Endothelial cell of umbilical vein (primary cell): ENCODE measurements at regions not wholly inside any gene's neighbourhood (a gene's known extent, or its start where the extent isn't known, plus 50 kb on each side); places are given as distances from the start of the nearest gene placed in this dataset.

ENCODE experiments used
- BruUV-seq: library from RNA; stranded (reverse); fragments of 400-500 nt; replicated peaks from 2 replicates; lab custom pipeline; 2021; lab: Mats Ljungman, UMichigan
- CTCF ChIA-PET: fragments of 300-600, 350-600 bp; sonication (Branson Sonifier 250); formaldehyde crosslinking; loops from one replicate; lab custom pipeline; 2021; ENCODE audit warnings: antibody characterized with exemption, inconsistent platforms; lab: Charles Lee
- POLR2A ChIA-PET: fragments of 300-600, 350-600 bp; sonication (Branson Sonifier 250); formaldehyde crosslinking; loops from one replicate; lab custom pipeline; 2021; ENCODE audit warnings: antibody characterized with exemption, inconsistent platforms; lab: Charles Lee
- DNase-seq: peaks from one replicate; pipeline ENCODE4 v3.0.0-alpha.2; 2011; ENCODE audit warnings: low read depth, low spot score
- FAIRE-seq: peaks from 2 replicates; lab custom pipeline; 2011; peaks lifted over from hg19 to GRCh38; lab: Jason Lieb, UNC
- H2AFZ ChIP-seq: 2 replicates; pipeline ENCODE4 v1.6.0; 2012; ENCODE audit warnings: low read depth, low read length, control low read depth, inconsistent platforms
- H3K27ac ChIP-seq: 2 replicates; pipeline ENCODE4 v1.5.1; 2011; ENCODE audit warnings: low read depth, mild to moderate bottlenecking, control low read depth, low read length, moderate library complexity; ENCODE audit not compliant: insufficient read depth
- H3K27me3 ChIP-seq, 2 experiments: 2 replicates each; pipeline versions ENCODE4 v1.6.0 to v1.6.1; 2011; ENCODE audit warnings: low read length in 2 of 2, mixed read lengths in 1 of 2; ENCODE audit not compliant: control insufficient read depth in 2 of 2, insufficient read depth in 2 of 2
- H3K36me3 ChIP-seq, 2 experiments: 2 replicates in 1 of 2; 3 replicates in 1 of 2; pipeline ENCODE4 v1.5.1; 2011; ENCODE audit warnings: low read length in 2 of 2, mild to moderate bottlenecking in 1 of 2, moderate library complexity in 1 of 2; ENCODE audit not compliant: control insufficient read depth in 2 of 2, insufficient read depth in 2 of 2; ENCODE audit errors: extremely low read depth in 1 of 2
- H3K4me1 ChIP-seq: 3 replicates; pipeline ENCODE4 v1.5.1; 2011; ENCODE audit warnings: mild to moderate bottlenecking, low read length; ENCODE audit not compliant: control insufficient read depth, insufficient read depth; ENCODE audit errors: extremely low read depth
- H3K4me2 ChIP-seq: 2 replicates; pipeline ENCODE4 v1.6.1; 2011; ENCODE audit warnings: low read length, control low read depth, mixed read lengths; ENCODE audit not compliant: insufficient read depth
- H3K4me3 ChIP-seq, 3 experiments: fragments of 200-600 bp in 1 of 3; sonication (generic), shearing (Covaris generic) in 1 of 3; replicated peaks in 1 of 3; 2 replicates each; pipeline ENCODE4 v1.5.1; 2011 to 2016; ENCODE audit warnings: control low read depth in 3 of 3, low read length in 3 of 3, mild to moderate bottlenecking in 2 of 3, inconsistent platforms in 1 of 3, low read depth in 1 of 3, moderate library complexity in 1 of 3; ENCODE audit not compliant: insufficient read depth in 1 of 3
- H3K79me2 ChIP-seq: 2 replicates; pipeline ENCODE4 v1.6.0; 2012; ENCODE audit warnings: low read length, inconsistent platforms; ENCODE audit not compliant: control insufficient read depth, insufficient read depth
- H3K9ac ChIP-seq: replicated peaks from 2 replicates; pipeline ENCODE3; 2011; ENCODE audit warnings: low read length, control low read depth; ENCODE audit not compliant: insufficient read depth; ENCODE audit errors: extremely low read depth
- H3K9me1 ChIP-seq: replicated peaks from 3 replicates; pipeline ENCODE4 v1.6.0; 2011; ENCODE audit warnings: mild to moderate bottlenecking, low read length; ENCODE audit not compliant: control insufficient read depth, insufficient read depth; ENCODE audit errors: extremely low read depth
- H3K9me3 ChIP-seq: replicated peaks from 2 replicates; pipeline ENCODE4 v1.5.1; 2012; ENCODE audit warnings: low read length, inconsistent platforms; ENCODE audit not compliant: control insufficient read depth, insufficient read depth
- H4K20me1 ChIP-seq: replicated peaks from 2 replicates; pipeline ENCODE3; 2011; ENCODE audit warnings: mild to moderate bottlenecking, low read length; ENCODE audit not compliant: control insufficient read depth, insufficient read depth; ENCODE audit errors: extremely low read depth
- EZH2 ChIP-seq: IDR thresholded peaks from 2 replicates; pipeline ENCODE4 v1.6.1; 2012; ENCODE audit warnings: borderline replicate concordance, low read depth, mild to moderate bottlenecking, moderate library complexity, low read length, inconsistent platforms; ENCODE audit not compliant: severe bottlenecking
- FOS ChIP-seq: IDR thresholded peaks from 2 replicates; pipeline ENCODE4 v1.6.1; 2011; ENCODE audit warnings: mild to moderate bottlenecking, low read length, moderate library complexity, borderline replicate concordance; ENCODE audit not compliant: insufficient read depth
- GATA2 ChIP-seq: IDR thresholded peaks from 2 replicates; pipeline ENCODE4 v1.7.0; 2011; ENCODE audit warnings: low read depth, mild to moderate bottlenecking, moderate library complexity, mixed read lengths, low read length; ENCODE audit not compliant: insufficient read length, insufficient read depth
- JUN ChIP-seq: IDR thresholded peaks from 2 replicates; pipeline ENCODE4 v1.6.1; 2011; ENCODE audit warnings: borderline replicate concordance, low read depth; ENCODE audit not compliant: insufficient read length, insufficient read depth
- MYC ChIP-seq: IDR thresholded peaks from one replicate; pipeline ENCODE4 v1.6.1; 2011; ENCODE audit warnings: mild to moderate bottlenecking, low read depth, low read length
- POLR2A ChIP-seq: IDR thresholded peaks from 2 replicates; pipeline ENCODE4 v1.6.1; 2012; ENCODE audit warnings: low read depth, mild to moderate bottlenecking, control low read depth, low read length
- POLR2AphosphoS5 ChIP-seq: IDR thresholded peaks from 2 replicates; pipeline ENCODE4 v1.6.1; 2012; ENCODE audit warnings: low read depth, mild to moderate bottlenecking, control low read depth, low read length, moderate library complexity; ENCODE audit not compliant: insufficient read depth
- dilution Hi-C: fragments of 300-500 bp; cut with MboI; formaldehyde crosslinking; loops from one replicate; pipeline ENCODE4 v1.15.0; 2019; ENCODE audit warnings: low sequenced_read_pairs; ENCODE audit not compliant: extremely low pct_ligation_motif_present
- intact Hi-C: fragments of 100-400 bp; cut with micrococcal nuclease; formaldehyde crosslinking; loops from one replicate; pipeline ENCODE4 v1.10.0; 2022
- TF ChIP-seq, protein P1 (sequence below): IDR thresholded peaks from 2 replicates; pipeline ENCODE4 v1.6.1; 2011; ENCODE audit not compliant: insufficient read depth, insufficient read length
- TF ChIP-seq, protein P2 (sequence below), 2 donors: IDR thresholded peaks; 1 replicate in 1 of 2; 2 replicates in 1 of 2; pipeline ENCODE4 v1.5.1; 2011; ENCODE audit warnings: low read length in 2 of 2, mild to moderate bottlenecking in 2 of 2, moderate library complexity in 2 of 2, control low read depth in 1 of 2, inconsistent platforms in 1 of 2, low read depth in 1 of 2; ENCODE audit not compliant: insufficient read depth in 1 of 2; ENCODE audit errors: extremely low read depth in 1 of 2

DNA sequence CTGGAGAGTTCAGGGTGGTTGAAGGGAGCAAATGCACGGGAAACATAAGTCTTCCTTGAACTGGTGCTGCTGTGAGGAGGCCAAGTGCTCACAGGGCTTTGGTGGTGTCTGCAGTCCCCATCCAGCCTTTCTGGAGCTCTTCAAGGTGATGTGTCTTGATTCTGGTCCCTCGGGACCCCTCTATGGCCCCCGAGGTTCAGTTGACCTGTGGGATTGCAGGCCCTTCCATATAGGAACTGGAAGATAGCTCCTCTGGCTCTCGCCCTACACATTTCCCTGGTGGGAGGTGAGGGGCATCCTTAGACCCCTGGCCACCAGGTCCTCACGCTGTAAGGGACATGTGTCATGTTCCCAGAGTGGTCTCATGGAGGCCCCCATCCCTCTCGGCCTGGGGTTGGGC is 191.8 kb downstream of the GADD45G start:
- no peaks in the 10 kb centered on the region for H3K27me3 ChIP-seq
- no peaks in the 10 kb centered on the region for H3K36me3 ChIP-seq
- H3K9me1 ChIP-seq: no peaks in the 10 kb centered on the region
- dilution Hi-C loops (no loop called here), intact Hi-C loops (no loop called here)
- ChIA-PET POLR2A (no interaction called here), CTCF (no interaction called here)
- H3K79me2 ChIP-seq: no peaks in the 10 kb centered on the region
- H3K4me2 ChIP-seq: no peak overlapping the region
- BruUV-seq: no TSS peak
- H3K9me3 ChIP-seq: no peaks in the 10 kb centered on the region
- TF ChIP-seq POLR2AphosphoS5 (no peak), EZH2 (no peak), FOS (no peak), POLR2A (no peak), MYC (no peak), GATA2 (no peak), JUN (no peak)
- TF ChIP-seq, protein P1, sequence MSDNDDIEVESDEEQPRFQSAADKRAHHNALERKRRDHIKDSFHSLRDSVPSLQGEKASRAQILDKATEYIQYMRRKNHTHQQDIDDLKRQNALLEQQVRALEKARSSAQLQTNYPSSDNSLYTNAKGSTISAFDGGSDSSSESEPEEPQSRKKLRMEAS: no peak
- TF ChIP-seq, protein P2, sequence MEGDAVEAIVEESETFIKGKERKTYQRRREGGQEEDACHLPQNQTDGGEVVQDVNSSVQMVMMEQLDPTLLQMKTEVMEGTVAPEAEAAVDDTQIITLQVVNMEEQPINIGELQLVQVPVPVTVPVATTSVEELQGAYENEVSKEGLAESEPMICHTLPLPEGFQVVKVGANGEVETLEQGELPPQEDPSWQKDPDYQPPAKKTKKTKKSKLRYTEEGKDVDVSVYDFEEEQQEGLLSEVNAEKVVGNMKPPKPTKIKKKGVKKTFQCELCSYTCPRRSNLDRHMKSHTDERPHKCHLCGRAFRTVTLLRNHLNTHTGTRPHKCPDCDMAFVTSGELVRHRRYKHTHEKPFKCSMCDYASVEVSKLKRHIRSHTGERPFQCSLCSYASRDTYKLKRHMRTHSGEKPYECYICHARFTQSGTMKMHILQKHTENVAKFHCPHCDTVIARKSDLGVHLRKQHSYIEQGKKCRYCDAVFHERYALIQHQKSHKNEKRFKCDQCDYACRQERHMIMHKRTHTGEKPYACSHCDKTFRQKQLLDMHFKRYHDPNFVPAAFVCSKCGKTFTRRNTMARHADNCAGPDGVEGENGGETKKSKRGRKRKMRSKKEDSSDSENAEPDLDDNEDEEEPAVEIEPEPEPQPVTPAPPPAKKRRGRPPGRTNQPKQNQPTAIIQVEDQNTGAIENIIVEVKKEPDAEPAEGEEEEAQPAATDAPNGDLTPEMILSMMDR (IDR thresholded peaks at IDR 0.05; ENCODE audit: extremely low read depth in 1 of 2, insufficient read depth in 1 of 2, low read depth in 1 of 2, low read length in 2 of 2): no peak
- no peak overlapping the region for H3K27ac ChIP-seq
- H3K9ac ChIP-seq: no peak overlapping the region
- H4K20me1 ChIP-seq: no peaks in the 10 kb centered on the region
- no peaks in the 10 kb centered on the region for H3K4me1 ChIP-seq
- no peak overlapping the region for H2AFZ ChIP-seq
- FAIRE-seq: no peak
- no peak for DNase-seq
- H3K4me3 ChIP-seq: no peak overlapping the region
